IMR-90 (cell line): ENCODE measurements at regions not wholly inside any gene's neighbourhood (a gene's known extent, or its start where the extent isn't known, plus 50 kb on each side); places are given as distances from the start of the nearest gene placed in this dataset.

Experiments
- CEBPB ChIP-seq: IDR thresholded peaks from 2 replicates; pipeline ENCODE4 v1.6.1; 2012; ENCODE audit warnings: low read depth, low read length, improper control_type of control experiment
- POLR2A ChIP-seq: IDR thresholded peaks from 2 replicates; pipeline ENCODE4 v1.6.1; 2012; ENCODE audit warnings: mild to moderate bottlenecking, low read depth, low read length
- TF ChIP-seq, protein P1 (sequence below): conservative IDR thresholded peaks from 2 replicates; pipeline ENCODE4 v1.5.1; 2012; ENCODE audit warnings: mild to moderate bottlenecking, low read depth, low read length, improper control_type of control experiment

DNA sequence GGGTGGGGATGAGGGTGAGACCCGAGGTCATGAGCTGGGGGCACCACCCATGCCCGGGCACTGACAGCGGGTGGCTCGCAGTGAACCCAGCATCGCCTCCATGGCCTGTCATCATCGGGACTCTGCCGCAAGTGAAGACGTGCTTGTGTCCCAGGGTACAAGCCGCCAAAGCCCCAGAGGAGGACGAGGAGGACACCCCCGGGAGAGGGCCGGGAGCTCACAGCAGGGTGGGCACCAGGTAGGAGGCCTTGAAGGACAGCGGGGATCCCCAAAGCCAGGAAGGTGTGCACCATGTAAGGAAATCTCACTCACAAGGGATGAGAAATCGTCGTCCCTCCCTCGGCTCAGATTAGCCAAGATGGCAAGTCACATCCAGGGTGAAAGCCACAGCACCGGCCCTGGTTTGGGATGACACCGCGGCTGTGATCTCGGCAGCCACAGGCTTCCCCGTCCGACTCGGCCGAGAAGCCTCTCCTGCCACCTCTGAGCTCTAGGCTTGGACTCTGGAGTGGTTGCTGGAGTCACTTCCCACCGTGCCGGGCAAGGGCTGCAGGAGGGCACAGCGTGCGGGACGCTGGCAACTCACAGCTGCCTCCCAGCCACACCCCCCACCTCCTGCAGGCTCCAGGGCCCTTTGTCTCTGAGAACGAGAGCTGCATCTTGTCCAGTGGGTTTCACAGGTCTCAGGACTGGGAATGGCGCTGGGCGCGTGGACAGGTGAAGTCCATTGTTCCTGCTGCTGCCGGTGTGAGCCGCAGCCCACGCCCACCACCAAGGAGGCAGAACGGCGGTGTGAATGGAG is 81.6 kb upstream of the CTDP1 start:
- TF ChIP-seq, protein P1, sequence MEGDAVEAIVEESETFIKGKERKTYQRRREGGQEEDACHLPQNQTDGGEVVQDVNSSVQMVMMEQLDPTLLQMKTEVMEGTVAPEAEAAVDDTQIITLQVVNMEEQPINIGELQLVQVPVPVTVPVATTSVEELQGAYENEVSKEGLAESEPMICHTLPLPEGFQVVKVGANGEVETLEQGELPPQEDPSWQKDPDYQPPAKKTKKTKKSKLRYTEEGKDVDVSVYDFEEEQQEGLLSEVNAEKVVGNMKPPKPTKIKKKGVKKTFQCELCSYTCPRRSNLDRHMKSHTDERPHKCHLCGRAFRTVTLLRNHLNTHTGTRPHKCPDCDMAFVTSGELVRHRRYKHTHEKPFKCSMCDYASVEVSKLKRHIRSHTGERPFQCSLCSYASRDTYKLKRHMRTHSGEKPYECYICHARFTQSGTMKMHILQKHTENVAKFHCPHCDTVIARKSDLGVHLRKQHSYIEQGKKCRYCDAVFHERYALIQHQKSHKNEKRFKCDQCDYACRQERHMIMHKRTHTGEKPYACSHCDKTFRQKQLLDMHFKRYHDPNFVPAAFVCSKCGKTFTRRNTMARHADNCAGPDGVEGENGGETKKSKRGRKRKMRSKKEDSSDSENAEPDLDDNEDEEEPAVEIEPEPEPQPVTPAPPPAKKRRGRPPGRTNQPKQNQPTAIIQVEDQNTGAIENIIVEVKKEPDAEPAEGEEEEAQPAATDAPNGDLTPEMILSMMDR: no peak
- TF ChIP-seq CEBPB (no peak), POLR2A (no peak)
